GM03348 (cell line): ENCODE measurements at regions not wholly inside any gene's neighbourhood (a gene's known extent, or its start where the extent isn't known, plus 50 kb on each side); places are given as distances from the start of the nearest gene placed in this dataset.

ENCODE experiments used
- DNase-seq: peaks from one replicate; pipeline ENCODE4 v3.0.0; 2012; ENCODE audit warnings: low spot score

DNA sequence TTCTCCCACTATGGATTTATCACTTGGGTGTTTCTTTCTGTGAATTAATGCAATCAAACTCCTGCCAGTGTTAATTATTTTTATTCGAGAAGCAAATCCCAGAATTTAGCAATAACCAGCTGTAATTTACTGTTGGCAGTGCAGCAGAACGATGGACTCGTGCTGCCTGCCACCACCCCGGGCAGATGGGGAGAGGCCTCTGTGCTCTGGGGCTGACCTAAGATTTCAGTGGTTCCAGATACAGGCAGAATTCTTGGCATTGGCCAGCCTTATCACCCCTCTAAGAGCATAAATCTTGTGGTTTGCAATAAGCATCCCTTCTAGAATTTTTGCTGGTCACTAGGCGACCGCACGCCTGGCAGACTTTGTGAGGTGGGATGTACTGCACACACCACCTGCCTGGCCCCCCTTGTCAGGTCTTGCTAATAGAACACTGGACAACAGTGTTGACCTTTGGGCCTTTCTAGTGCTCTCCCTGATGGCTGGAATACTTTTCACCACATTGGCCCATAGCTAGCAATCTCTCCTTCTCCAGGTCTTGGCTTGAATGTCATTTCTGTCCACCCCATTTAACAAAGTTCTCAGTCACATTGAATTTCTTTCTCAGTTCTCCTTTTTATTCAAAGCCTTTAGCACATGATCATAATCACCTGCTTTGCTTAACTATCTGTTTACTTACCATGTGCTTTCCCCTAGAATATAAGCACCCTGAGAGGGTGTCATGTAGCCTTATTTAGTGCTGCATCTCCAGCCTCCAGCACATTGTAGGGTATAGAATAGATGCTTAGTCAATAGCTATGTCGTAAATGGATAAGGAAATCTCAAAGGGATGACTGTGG is 122.1 kb upstream of the DYNLRB2 start:
- no peak for DNase-seq

DNA sequence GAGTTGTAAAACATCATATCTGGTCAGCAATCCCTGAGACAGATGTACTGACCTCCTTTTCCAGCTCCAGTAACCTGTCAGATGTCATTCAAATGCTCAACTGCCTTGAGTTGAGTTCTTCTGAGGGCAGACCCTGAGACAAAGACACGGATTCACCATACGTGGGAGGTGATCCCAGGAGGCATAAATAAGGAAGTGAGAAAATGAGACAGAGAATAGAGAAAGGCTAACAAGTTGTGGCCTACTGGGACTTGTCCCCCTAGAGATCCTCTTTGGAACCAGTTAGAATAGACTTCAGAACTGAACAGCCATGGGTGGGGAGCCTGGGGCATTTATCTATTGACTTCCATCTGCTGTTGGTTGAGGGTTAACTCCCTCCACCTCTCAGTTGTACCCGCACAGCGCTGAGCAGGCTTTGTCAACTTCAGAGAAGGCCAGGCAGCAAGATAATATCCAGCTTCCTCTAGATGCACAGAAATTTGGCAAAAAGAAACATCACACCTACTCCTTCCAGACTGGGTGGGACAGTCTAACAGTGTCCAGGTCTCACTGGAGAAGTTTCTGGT is 123.0 kb upstream of the DYNLRB2 start:
- no peak for DNase-seq

DNA sequence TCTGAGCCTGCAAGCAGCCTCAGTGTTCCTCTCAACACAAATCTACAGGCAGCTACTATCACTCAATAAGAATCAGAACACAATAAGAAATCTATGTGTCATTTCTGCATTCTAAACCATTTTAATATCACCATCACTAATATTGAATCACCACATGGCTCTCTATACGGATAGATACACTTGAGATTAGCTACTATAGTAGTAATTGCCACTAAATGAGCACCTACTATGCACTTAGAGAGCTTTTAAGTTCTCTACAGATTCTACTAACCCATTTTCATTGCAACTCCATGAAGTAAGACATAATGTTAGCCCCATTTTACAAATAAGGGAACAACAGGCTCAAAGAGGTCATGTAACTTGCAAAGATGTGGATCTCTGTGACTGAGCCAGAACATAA is 132.8 kb upstream of the DYNLRB2 start:
- no peak for DNase-seq

DNA sequence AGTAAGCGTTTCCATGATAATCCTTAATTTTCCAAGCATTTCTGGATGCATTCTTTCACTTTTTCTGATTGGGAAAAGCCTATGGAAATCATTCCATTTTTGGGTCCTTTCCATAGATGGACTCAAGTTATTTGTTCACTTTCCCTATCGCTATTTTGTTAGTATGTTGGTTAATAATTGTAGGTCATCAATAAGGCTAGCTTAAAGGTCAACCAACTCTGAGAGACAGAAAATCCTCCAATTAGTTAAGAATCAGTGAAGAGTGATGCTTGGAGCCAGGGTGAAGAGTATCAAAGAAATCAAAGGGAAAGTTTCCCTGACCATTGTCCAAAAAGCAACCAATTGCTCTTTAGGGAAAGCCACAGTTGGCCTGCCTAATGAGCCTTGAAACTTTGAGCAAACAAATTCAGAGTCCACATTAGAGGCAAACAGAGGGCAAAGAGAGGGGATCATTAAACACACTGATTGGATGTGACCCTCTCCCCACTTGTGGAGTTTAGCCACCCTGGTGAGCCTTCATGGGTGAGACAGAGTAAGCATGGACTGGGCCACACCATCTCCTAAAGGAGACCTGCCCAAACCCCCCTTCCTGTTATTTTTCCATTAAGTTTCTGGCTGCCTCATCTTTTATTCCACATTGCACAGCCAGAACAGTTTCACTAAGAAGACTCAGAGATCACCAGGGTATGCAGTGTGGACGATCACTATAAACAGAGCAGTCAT is 133.4 kb upstream of the DYNLRB2 start:
- no peak for DNase-seq

DNA sequence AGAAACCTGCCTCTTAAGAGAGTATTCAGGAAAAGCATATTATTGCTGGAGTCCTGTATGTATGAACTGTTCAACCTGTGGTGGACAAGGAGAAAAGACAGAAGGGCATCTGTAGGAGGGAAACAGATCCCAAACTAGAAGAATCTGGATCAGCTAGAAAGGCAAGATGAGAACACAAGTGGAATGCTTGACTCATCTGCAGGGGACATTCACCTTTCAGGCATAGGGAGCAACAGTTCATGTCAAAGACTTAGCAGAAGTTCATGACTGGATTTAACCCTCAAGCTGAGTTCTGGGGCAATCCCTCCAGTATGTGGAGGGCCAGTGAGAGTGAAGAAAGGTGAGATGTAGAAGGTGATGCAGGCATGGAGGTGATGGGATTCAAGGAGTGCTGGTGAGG is 135.9 kb upstream of the DYNLRB2 start:
- no peak for DNase-seq

DNA sequence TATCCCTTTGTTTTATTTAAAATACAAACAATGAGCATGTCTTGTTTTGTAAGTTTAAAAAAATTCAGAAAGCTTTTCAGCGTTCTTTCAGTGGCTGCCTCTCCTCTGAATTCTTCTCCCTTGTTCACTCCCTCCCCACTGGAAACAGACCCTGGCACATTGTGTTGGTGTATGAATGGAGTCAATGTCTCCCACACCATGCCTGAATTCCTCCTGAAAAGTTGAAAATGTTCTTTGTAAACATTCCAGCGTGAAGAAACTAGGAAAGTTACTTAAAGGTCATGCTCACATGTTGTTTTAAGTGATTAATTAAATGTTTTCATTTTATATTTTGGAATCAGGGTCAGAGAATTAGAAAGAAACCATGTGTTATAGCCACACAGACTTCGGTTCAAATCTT is 136.9 kb upstream of the DYNLRB2 start:
- DNase-seq, result no peak

DNA sequence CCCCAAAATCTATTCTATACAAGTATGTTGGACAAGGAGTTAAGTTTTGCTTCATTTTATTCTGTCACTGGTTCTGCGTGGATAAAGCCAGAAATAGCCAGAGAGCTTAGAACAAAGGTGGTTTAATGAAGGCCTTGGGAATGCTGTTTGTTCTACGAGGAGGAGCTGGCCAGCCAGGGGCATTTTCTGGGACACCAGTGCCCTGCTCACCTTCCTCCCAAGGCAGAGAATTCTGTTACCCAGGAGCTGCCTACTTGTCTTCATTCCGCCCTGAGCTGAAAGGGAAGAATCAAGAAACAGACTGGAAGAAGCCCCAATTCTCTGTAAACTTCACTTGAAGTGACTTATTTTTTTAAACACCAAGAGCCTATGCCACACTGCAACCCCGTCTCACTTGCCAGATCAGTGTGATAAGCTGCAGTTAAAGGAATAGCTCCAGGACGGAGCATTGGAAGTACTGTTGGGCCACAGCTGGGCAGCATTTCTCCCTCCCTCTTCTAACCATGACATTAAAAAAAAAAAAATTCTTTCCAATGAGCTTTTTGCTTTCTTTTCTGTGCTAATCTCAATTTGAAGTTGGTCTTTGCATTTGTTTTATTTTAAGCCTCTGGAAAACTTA is 149.8 kb upstream of the DYNLRB2 start:
- no peak for DNase-seq

DNA sequence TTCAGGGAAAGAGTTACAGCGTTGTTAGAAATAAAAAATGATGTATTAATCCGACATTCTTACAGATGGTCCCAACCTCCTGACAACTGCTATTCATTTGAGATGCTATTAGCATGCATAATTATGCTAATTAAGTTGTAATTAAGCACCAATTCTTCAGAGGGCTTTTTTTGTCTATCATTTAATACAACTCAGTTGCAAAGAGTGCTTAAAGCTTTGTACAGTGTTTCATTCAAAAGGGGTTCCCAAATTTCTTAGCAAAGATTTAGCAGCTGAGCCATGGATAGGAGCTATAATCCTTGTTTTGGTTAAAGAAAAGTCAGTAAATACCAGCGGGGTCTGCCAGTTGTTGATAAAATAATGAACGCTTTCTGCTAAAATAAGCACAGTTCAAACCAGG is 150.7 kb upstream of the DYNLRB2 start:
- no peak for DNase-seq

DNA sequence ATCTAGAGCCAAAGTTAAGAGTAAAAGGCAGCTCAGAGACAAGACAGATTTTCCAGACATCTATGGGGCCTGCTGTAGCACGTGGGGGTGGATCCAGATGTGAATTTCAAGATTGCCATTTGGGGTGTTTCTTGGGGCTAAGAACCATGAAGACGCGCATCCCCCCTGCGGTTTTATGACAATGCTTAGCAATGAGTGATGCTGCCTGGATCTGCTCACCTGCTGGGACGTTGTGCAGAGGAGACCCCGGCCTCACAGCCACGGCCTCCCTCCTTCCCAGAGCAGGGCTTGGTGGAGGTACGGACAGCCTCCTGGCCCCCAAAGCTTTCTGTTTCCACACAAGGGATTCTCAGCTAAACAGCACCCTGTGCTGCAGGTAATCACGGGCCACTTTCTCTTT is 151.5 kb upstream of the DYNLRB2 start:
- no peak for DNase-seq

DNA sequence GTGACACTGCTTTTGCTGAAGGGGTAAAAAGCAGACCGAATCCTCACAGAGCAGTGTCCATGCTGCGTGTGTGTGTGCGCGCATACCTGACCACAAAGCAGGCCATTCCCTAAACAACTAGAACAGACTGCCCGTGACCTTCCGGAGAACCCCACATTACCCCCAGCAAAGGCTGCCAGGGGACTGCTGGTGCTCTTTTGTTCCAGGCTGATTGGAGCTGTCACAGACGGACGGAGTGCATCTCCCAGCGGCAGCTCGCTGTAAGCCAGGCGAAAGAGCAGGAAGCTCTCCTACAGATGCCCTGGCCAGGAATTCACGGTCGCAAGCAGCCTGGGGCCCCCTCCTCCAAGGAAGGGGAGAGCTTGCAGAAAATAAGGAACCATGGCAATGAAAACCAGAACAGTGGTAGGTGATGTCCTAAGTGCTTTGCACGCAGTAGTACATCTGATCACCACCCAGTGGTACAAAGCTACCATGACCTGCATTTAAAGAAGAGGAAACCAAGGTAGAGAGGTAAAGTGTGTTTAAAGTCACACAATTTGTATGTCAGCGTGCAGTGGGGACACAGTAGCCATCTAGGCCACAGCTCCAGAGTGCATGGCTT is 153.4 kb upstream of the DYNLRB2 start:
- DNase-seq, result no peak

DNA sequence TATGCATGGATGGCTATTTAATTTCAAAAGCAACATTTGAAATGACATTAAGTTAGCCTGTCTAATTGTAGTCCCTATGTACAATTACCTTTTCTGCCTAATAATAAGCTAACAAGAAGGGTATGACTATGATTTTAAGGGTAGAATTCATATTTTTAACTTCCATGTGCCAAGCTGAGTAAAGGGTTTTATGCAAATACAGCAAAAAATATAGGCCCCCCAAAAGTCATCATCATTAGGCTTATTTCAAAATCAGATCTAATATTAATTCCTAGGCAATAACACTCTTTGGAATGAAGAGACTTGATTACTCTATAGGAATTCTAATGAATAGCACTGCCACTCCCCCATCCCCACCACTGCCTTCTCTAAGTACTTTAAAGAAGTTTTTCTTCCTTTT is 155.9 kb upstream of the DYNLRB2 start:
- no peak for DNase-seq

DNA sequence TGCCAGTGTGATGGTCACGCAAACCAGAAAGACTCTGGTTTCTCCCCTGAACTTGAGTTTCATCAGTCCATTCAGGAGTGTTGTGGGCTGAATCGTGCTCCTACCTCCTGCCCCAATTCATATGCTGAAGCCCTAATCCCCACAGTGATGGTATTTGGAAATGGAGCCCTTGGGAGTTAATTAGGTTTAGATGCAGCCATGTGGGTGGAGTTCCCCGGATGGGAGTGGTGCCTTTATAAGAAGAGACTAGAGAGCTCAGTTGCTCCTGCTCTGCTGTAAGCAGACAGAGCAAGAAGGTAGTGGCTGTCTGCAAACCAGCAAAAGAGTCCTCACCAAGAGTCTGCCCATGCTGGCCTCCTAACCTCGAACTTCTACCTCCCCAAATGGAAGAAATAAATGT is 160.3 kb upstream of the DYNLRB2 start:
- no peak for DNase-seq

DNA sequence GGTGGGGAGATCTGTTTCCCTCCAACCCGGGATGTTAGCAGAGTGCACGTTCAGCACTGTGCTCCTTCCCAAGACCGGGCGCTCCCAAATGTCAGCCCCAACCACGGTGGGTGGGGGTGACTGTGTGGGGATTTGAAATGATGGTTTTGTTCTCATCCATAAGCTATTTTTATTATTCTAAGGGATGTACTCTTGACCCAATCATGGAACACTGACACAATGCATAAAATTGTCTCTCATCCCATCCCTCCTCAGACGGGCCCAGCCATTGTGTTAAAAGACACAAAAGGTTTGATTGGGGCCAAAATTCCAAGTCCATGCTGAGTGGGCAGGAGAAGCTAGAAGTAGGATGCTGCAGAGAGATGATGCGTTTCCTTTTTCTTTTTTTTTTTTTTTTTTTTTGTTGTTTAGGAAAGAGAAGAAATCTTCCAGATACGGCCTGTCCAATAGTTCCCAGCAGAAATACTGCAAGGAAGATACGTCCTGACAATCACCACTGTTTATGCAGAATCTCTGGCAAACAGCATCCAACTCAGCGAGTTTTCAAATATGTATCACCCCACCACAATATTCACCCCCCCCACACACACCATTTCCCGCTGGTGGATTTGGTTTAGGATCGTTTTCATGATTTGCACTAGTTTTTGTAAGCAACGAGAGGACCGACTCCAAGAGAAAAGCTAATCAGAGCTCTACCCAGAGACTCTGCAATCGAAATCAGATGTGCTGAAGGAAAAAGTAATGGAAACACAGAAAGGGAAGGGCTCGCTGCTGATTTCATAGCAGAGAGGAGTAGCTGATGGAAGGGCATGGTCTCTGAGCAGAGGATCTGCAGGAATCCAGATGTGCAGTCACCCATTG is 163.5 kb upstream of the DYNLRB2 start:
- no peak for DNase-seq

DNA sequence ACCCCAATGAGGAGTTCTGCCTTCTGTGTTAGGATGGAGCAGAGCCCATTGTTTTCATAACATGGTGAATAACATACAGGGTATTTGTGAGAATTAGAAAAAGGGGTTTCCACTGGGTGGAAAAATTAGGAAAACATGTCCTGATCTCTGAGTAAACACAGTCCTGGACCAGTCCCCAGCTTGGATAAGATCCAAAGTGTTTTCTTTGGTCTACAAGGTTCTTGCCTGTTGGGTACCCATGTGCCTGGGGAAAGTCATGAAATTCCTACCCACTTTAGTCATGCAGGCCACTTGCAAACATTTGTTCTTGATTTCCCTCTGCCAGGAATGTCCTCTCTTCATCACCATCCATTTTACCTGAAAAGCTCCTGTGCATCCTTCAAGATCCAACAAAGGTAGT is 164.8 kb upstream of the DYNLRB2 start:
- no peak for DNase-seq

DNA sequence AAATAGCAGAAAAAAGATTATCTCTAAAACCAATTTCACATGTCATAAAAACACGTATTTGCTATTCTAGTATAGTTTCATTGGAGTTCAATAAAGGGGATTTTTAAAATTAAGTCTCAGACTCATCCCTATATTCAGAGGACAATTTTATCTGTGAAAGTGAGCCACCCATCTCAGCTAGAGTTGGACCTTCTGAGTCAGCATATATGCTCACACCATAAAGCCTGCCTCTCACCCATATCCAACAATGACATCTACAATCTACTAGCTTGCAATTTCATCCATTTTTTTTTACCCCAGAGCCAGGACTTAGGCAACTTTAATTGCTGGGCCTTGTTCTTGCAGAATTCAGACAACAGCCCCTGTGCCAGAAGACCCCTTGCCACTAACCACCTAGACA is 165.3 kb upstream of the DYNLRB2 start:
- no peak for DNase-seq

DNA sequence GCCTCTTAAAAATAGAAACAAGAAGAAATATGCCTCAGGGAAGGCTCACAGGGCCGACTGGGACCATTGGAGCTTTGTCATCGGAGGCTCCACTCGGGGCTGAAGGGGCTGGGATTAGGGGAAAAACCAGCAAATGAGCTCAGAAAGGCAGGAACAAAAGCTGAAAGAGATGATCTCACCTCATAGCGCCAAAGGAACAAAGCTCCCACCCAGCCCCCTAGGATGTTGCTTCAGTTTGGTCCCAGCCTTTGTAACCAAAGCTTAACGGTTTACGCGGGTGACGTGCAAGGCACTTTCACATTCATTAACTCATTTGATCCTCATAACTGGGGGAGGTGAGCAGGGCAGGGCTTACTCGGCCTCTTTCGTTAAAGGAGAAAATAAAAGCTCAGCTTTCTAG is 168.5 kb upstream of the DYNLRB2 start:
- no peak for DNase-seq

DNA sequence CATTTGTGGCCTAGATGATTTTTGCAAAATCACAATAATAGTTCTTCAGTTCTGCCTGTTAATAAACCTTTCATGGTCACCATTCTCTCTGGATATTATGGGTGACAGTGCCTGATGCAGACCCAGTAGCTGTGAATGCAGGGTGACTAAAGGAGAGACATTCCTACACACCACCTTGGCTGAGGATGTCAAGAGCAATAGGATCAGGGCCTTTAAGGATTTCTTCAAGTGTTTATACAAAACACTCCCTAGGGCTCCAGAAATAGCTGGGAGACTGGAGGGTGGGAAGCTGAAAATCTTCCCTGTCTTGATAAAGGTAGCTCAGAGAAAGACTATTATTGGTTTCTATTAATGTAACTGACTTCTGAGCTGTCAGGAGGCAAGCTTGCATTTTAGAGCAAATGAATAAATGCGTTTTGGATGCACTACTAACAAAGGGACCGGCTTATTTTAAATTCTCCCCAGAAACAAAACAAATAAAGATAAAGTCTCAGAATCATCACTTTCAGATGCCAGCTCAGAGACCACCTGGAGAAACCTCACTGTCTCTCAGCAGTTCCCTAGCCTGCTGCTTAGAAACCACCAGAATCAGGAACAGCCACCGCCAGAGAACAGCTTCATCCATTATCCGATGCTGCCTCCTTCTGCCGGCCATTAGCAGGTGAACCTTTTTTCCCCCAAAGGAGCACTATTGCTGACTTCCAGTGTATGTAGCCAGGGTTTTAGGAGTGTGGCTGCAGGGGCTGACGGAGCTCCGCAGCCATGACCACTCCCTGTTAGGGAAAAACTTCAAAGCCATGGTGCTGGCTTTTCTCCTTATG is 171.4 kb upstream of the DYNLRB2 start:
- peak; percentile 72 for DNase-seq

DNA sequence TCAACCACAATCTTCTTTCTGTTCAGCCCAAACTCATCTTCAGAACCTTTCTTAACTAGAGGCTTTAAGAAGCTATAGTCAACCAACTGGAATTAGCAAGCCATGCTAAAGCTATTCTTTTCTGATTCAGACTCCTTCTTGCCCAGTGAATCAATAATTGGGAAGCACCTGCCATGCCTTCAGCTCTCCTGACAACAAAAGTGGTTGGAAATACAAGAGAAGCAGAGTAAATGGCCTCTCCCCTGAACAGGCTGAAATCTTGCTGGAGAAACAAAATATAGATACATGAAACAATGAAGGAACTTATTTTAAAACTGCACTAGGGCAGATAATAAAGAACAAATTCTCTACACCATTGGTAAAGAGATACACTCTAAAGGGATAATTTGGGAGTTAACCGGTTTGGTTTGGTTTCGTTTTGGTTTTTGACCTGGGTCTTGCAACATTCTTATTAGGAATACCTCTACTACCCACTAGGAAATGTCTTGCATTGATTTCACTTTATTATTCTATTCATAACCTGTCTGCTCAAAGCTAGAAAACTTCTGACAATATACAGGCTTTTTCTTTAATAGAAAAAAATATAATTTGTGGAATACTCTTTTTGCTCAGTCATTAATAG is 173.6 kb upstream of the DYNLRB2 start:
- peak; percentile 13 for DNase-seq

DNA sequence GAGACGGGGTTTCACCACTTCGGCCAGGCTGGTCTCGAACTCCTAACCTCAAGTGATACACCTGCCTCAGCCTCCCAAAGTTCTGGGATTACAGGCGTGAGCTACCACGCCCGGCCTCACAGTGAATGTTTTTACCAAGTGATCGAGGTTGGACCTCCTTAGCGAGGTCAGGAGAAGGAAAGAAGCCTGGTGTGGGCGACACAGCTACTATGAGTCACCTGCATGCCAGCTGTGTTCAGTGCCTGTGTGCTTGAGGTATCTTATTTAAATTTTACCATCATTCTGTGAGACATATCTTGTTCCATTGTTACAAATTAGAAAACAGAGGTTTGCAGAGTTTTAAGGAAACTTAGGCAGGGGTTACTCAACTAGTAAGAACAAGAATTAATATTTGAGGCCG is 174.8 kb upstream of the DYNLRB2 start:
- no peak for DNase-seq

DNA sequence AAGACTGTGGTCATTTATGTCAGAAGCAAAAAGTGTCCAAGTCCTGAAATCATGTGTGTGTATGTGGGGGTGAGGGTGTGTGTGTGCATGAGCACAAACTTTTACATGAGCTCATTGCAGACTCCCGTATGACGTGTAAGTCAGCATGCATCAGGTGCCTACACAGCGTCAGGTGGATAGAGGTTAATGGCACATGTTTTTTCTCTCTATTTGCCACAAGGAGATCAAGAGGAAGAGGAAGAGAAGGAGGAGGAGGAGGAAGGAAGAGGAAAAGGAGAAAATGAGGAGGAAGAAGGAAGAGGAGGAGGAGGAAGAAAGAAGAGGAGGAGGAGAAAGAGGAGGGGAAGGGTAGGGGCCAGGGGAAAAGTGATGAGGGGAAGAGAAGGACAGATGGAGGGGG is 178.0 kb upstream of the DYNLRB2 start:
- DNase-seq, result no peak
